Skeletal muscle satellite cell (primary cell): ENCODE measurements at regions not wholly inside any gene's neighbourhood (a gene's known extent, or its start where the extent isn't known, plus 50 kb on each side); places are given as distances from the start of the nearest gene placed in this dataset.
"Not testable (repeated sequence)": the region's sequence is repeated elsewhere in the genome, so short reads cannot be mapped to it uniquely, and the experiment has no call there.

Experiments
- H3K27me3 ChIP-seq: 2 replicates; pipeline ENCODE4 v1.7.0; 2013; ENCODE audit warnings: low read length; ENCODE audit not compliant: control insufficient read depth, insufficient read depth
- H3K36me3 ChIP-seq: 2 replicates; pipeline ENCODE4 v1.7.0; 2013; ENCODE audit warnings: mild to moderate bottlenecking, control low read depth, low read length; ENCODE audit not compliant: insufficient read depth
- H3K4me1 ChIP-seq: 2 replicates; pipeline ENCODE4 v1.7.0; 2013; ENCODE audit warnings: low read length; ENCODE audit not compliant: control insufficient read depth, insufficient read depth
- H3K4me2 ChIP-seq: 2 replicates; pipeline ENCODE4 v1.7.0; 2013; ENCODE audit warnings: mild to moderate bottlenecking, low read length
- H3K4me3 ChIP-seq: 2 replicates; pipeline ENCODE4 v1.7.0; 2013; ENCODE audit warnings: low read length
- H3K9ac ChIP-seq: 2 replicates; pipeline ENCODE4 v1.7.0; 2013; ENCODE audit warnings: mild to moderate bottlenecking, low read depth, low read length, moderate library complexity
- H3K9me3 ChIP-seq: replicated peaks from 2 replicates; pipeline ENCODE4 v1.7.0; 2013; ENCODE audit warnings: mild to moderate bottlenecking, control low read depth, low read length

DNA sequence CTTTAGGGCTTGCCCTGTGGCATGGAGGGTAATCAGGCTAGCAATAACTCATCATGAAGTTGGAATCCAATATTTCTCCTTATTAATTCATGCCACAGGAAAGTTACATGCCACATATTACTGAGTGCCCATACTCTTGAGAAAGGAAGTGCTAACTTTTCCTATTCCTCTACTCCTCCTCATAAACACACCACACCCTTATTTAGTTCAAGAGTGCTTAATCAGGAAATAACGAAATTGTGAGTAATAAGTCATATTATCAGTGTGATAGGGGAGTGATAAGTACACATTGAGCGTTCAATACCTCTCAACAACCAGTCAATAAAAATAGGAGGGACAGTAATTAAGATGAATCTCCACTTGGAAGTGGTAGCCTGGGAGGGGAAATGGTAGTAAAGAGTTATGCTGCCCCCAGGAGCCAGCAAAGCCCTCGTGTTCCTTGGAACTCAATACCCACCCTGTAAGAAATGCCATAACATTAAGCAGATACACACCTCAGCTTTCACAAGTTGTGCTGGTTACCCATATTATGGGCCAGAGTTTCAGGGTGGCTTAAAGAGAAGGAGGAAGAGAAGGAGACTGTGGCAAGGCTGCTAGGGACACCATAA, 410.0 kb upstream of the NR3C2 start:
- H3K4me3 ChIP-seq: no peak overlapping the region
- no peaks in the 10 kb centered on the region for H3K9me3 ChIP-seq
- H3K36me3 ChIP-seq: no peaks in the 10 kb centered on the region
- no peak overlapping the region for H3K4me2 ChIP-seq
- no peak overlapping the region for H3K9ac ChIP-seq
- H3K4me1 ChIP-seq: peaks cover under 1% of the 10 kb centered on the region
- no peaks in the 10 kb centered on the region for H3K27me3 ChIP-seq

DNA sequence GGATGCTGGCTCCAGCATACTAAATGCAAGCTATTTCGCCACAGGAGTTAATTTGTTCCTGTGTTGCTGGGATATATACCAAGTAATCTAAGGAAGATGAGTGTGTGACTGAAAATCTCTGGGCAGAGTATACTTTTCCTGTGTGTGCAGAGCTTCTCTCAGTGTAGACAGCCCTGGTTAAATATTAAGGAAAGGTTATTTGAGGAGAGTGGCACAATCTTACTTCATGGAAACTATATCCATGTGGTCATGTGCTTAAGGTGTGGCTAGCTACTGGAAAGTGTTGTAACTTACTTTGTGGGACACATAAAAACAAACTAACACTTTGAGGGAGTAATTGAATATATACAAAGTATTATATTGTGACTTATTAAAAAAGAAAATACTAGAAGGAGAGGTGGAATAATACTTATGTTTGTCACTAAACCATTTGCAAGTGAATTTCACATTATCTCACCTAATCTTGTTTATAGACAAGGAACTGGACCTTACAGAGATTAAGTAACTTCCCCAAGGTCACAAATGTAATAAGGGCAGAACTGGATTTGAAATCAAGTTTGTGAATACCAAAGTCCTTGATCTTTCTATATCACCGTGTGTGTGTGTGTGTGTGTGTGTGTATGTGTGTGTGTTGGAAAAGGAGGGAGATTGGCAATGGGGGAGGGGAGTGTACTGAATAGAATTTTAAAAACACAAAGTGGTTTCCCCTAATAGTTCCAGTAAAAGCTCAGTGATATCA, 408.2 kb upstream of the NR3C2 start:
- Histone ChIP-seq H3K36me3 (no peaks in the 10 kb centered on the region), H3K4me3 (no peak overlapping the region), H3K4me2 (no peak overlapping the region), H3K4me1 (no peaks in the 10 kb centered on the region), H3K27me3 (no peaks in the 10 kb centered on the region), H3K9me3 (no peaks in the 10 kb centered on the region), H3K9ac (no peak overlapping the region)

DNA sequence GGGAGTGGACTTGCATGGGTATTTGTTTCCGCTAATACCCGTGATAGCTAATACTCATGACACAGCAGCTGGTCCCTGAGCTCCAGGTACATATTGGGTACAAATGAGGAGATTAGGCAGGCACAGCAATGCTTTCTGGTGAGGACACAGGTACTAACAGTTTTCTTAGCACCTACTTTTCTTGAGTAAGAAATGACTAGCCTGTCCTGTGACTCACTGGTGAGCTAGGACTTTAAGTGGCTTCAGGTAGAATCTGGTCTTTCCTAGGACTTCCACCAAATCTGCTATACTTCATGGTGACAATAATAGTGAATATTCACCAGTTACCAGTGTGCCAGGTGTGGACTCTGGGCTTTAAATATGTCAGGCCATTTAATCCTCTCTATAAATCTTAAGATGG, 407.4 kb upstream of the NR3C2 start:
- Histone ChIP-seq H3K4me2 (no peak overlapping the region), H3K9ac (no peak overlapping the region), H3K4me1 (no peaks in the 10 kb centered on the region), H3K4me3 (no peak overlapping the region), H3K9me3 (no peaks in the 10 kb centered on the region), H3K36me3 (no peaks in the 10 kb centered on the region), H3K27me3 (no peaks in the 10 kb centered on the region)

DNA sequence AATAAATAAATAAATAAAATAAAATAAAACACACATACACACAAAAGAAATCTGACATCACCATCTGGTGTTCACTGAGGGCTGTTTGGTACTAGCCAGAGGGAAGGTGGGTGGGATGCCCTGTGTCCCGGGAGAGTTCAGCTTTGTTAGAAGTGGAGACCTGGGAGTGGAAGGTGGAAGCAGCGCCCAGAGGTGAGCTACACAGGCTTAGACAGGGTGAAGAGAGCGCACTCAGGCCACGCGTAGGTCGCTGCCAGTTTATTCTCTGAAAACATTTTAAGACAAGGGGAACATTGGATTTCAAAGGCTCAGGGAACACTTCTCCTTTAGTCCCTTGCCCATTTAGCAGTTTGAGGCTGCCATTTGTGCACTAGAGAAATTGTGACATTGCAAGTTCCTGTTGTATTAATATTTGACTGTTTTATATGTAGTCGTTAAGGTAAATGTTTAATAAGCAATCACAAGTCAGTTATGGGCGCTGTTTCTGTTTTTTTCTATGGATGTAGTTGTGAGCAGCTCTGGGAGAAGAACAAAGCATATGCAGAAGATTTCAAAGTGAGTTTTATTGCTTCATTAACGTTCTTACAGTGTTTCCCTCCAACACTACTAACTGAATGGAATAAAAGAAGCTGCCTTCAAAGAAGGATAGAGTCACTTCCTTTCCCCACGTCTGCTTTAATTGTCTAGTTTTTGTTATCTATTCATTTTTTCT, 405.5 kb upstream of the NR3C2 start:
- Histone ChIP-seq H3K4me2 (no peak overlapping the region), H3K9me3 (no peaks in the 10 kb centered on the region), H3K4me3 (no peak overlapping the region), H3K4me1 (no peaks in the 10 kb centered on the region), H3K36me3 (no peaks in the 10 kb centered on the region), H3K27me3 (no peaks in the 10 kb centered on the region), H3K9ac (no peak overlapping the region)

DNA sequence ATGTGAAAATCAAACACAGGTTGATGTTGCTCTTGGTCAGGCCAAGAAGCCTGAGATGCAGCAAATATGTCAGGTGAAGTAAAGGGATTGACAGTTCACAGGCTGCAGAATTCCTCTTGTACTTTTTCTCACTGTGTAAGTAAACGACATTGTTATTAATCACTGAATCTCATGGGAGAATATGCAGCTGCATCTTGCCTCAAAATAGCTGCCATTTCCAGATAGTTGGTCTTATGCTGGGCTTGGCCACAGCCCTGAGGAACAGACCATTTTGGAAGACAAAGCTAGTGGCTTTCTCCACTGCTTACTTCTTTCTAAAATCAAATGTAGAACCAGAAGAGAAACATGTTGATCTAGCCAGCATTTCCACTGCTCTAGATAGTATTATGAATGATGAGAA, 403.4 kb upstream of the NR3C2 start:
- no peak overlapping the region for H3K9ac ChIP-seq
- H3K4me1 ChIP-seq: no peaks in the 10 kb centered on the region
- H3K4me2 ChIP-seq: no peak overlapping the region
- H3K27me3 ChIP-seq: no peaks in the 10 kb centered on the region
- H3K9me3 ChIP-seq: no peaks in the 10 kb centered on the region
- no peaks in the 10 kb centered on the region for H3K36me3 ChIP-seq
- H3K4me3 ChIP-seq: no peak overlapping the region

DNA sequence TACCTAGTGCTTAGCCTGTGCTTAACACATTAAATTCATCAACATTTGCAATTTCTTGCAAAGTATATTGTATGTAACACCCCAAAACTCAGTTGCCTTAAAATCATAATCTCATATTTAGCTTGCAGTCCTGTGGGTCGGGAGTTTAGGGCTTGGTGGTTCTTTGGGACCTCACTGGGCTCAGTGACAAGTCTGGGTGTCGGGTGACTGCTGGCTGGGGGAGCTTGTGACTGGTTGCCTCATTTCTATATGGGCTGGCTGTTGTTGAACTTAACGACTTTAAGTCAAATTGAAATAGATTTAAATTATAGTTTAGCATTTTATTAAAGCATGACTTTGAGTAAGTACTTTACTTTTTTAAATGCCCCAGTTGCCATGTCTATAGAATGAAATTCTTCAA, 401.4 kb upstream of the NR3C2 start:
- Histone ChIP-seq H3K4me2 (no peak overlapping the region), H3K36me3 (no peaks in the 10 kb centered on the region), H3K9ac (no peak overlapping the region), H3K4me1 (no peaks in the 10 kb centered on the region), H3K9me3 (no peaks in the 10 kb centered on the region), H3K4me3 (no peak overlapping the region), H3K27me3 (no peaks in the 10 kb centered on the region)

DNA sequence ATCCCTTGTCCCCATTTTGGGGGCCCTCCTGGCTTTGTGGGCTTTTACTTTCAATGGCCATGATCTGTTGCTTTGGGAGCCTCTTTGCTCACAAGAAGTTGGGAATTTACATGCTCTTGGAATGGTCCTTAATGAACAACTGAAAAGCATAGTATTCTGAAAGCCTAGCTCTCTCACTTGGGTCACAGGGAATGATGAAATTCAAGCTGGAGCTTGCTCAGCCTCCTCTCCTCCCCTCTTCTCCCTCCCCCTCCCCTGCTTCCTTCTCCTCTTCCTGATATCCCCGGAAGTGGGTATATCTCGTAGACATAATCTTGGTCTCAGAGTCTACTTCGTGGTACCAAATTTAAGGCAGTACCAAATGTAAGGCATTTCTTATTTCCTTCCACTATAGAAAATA, 400.6 kb upstream of the NR3C2 start:
- H3K9ac ChIP-seq: no peak overlapping the region
- no peaks in the 10 kb centered on the region for H3K36me3 ChIP-seq
- no peaks in the 10 kb centered on the region for H3K27me3 ChIP-seq
- no peak overlapping the region for H3K4me2 ChIP-seq
- no peaks in the 10 kb centered on the region for H3K4me1 ChIP-seq
- H3K4me3 ChIP-seq: no peak overlapping the region
- no peaks in the 10 kb centered on the region for H3K9me3 ChIP-seq

DNA sequence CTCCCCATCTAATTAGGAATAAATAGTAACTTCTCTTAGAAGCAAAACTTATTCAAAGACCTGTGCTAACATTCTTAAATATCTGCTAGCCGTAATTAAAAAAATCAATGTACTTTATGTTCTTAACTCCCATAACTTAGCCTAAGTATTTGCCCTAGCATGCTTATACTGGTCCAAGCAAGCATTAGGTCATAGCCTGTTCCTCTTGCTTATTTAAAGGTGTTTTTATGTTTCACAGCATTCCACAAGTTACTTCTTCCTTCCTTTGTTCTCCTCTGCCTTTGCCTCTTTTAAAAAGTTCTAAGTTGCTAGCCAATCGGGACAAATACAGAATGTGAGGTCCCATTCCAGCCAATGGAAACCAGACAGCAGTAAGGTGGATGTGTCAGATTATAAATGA, 395.4 kb upstream of the NR3C2 start:
- not testable (repeated sequence) for H3K4me3 ChIP-seq, H3K27me3 ChIP-seq, H3K4me1 ChIP-seq, H3K9ac ChIP-seq, H3K4me2 ChIP-seq, H3K9me3 ChIP-seq, H3K36me3 ChIP-seq

DNA sequence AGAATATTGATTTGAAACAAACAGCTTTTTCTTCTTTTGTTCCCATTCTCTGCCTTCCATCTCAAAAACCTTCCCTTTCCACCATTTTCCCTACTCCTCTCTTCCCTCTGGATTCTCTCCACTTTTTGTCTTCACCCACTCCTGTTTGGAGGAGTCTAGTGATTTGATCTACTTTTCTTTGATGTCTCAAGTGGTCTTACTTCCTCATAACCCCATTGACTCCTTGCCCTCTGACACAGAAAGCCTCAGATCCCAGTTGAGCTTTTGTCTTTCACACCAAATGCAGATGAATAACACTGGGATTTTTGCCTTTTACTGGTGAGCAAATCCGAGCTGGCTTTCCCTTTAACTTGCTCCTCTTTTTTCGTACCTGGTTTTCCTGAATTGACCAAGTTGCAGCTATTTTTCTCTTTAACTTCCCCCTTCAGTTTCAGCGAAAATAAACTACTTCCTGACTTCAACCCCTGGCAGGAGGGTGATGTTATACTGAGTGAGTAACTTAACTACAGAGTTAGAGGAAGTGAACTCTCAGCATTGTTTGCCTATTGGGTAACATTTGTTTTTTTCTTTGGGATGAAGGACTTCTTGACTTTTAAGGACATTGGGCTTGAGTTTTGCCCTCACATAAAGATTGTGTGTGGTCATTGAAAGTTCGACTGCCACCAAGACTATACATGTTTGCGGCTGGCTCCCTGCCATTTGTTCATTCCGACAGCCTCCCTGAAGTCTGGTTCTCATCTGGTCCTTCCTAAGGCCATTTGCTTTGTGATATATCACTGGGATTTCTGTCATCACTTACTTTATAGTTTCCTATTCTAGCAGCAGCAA, 392.8 kb upstream of the NR3C2 start:
- Histone ChIP-seq H3K9ac (no peak overlapping the region), H3K9me3 (no peaks in the 10 kb centered on the region), H3K36me3 (no peaks in the 10 kb centered on the region), H3K4me2 (no peak overlapping the region), H3K4me3 (no peak overlapping the region), H3K4me1 (peaks cover 13% of the 10 kb centered on the region), H3K27me3 (no peaks in the 10 kb centered on the region)

DNA sequence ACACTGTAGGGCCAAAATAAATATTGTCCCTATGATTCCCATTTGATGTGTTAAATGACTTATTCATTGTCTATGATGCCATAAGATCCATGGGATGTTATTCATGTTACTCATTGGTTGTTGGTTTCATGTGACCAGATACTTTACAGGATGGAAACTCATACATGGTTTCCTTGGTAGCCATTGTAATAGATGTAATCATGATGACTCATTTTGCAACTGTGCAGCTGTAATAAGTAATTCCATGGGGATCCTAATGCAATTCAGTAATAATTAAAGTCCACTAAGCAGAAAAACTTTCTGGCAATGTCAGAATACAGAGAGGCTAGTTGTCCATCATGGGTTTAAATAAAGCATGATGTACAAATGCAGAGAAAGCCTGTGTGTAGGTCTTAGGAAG, 389.7 kb upstream of the NR3C2 start:
- Histone ChIP-seq H3K9ac (no peak overlapping the region), H3K36me3 (no peaks in the 10 kb centered on the region), H3K27me3 (no peaks in the 10 kb centered on the region), H3K4me3 (no peak overlapping the region), H3K4me2 (no peak overlapping the region), H3K9me3 (no peaks in the 10 kb centered on the region), H3K4me1 (peaks cover 13% of the 10 kb centered on the region)

DNA sequence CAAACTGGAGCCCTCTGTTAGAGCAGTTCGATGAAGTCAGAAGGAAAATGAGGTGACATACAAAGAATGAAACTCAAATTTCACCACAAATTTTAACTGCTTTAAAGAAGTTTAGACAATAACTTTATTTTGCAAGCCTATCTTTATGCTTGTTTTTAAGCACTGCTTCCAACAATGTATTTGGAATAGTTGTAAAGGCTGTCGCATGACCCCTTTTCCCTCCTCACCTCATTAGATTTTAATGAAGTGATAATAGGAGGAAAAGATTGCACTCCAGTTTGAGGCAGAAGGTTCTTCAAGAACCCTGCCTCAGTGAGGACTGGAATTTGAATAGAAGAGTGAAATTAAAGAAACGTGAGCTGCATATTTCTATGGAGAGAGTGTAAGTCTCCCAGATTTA, 386.1 kb upstream of the NR3C2 start:
- Histone ChIP-seq H3K27me3 (no peaks in the 10 kb centered on the region), H3K9ac (no peak overlapping the region), H3K4me2 (no peak overlapping the region), H3K4me3 (no peak overlapping the region), H3K4me1 (peaks cover 5% of the 10 kb centered on the region), H3K36me3 (no peaks in the 10 kb centered on the region), H3K9me3 (no peaks in the 10 kb centered on the region)
